Right lobe of liver (tissue), 4 donors: ENCODE measurements at regions not wholly inside any gene's neighbourhood (a gene's known extent, or its start where the extent isn't known, plus 50 kb on each side); places are given as distances from the start of the nearest gene placed in this dataset.

ENCODE experiments used
- CTCF ChIP-seq, 4 donors: fragments of 200-600 bp in 3 of 4; fragments of 450-650 bp in 1 of 4; IDR thresholded peaks; one replicate each; pipeline versions ENCODE4 v1.5.1 to v1.8.0; 2016 to 2022; ENCODE audit warnings: antibody characterized with exemption in 4 of 4, mild to moderate bottlenecking in 2 of 4
- POLR2A ChIP-seq: fragments of 450-650 bp; IDR thresholded peaks from one replicate; pipeline ENCODE4 v1.6.1; 2017; ENCODE audit warnings: antibody characterized with exemption, mild to moderate bottlenecking
- donor health status: DM: no; HTN: no; CAD: no.
- donor health status: DM: no; HTN: no; CAD: no.
- donor health status: DM: no; HTN: yes; CAD: no.

GRCh38 chr21:18547347-18547746 lies 143.8 kb upstream of the TMPRSS15 start:
- TF ChIP-seq POLR2A (no peak), CTCF (IDR thresholded peaks at IDR 0.05) (no peak)
